Tibial nerve (tissue), 3 donors: ENCODE measurements at regions not wholly inside any gene's neighbourhood (a gene's known extent, or its start where the extent isn't known, plus 50 kb on each side); places are given as distances from the start of the nearest gene placed in this dataset.

Experiments
- EP300 ChIP-seq, 2 donors: sonication (generic); formaldehyde crosslinking; IDR thresholded peaks; one replicate each; pipeline ENCODE4 v1.6.1; 2017; ENCODE audit warnings: antibody characterized with exemption in 2 of 2, mild to moderate bottlenecking in 1 of 2
- POLR2A ChIP-seq, 2 donors: fragments of 450-650 bp; IDR thresholded peaks; one replicate each; pipeline ENCODE4 v1.6.1; 2017; ENCODE audit warnings: antibody characterized with exemption in 2 of 2, mild to moderate bottlenecking in 2 of 2, moderate library complexity in 2 of 2

DNA sequence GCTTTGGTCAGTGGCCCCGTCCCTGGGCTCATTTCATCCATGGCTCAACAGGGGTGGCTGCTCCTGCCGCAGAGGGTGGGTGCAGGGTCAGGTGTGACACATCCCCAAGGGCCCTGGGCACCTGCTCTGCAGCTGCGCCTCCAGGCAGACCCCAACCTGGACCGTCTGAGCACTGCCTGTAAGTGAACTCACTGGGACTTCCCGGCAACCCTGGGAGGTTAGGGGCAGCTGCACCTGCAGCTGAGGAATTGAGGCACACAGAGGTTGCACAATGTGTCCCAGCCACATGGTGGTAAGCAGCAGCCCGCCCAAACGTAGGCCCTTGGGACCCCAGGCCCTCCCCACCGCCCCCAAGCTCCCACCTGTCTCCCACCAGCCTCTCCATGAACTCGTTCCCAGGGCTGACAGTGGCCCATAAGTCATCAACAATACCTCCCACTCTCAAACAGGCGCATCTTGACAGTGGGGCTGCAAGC is 55.1 kb downstream of the PLXNA1 start:
- no peak for TF ChIP-seq EP300 (IDR thresholded peaks at IDR 0.05)
- TF ChIP-seq POLR2A (IDR thresholded peaks at IDR 0.05) = no peak
